DND-41 (cell line): ENCODE measurements at regions not wholly inside any gene's neighbourhood (a gene's known extent, or its start where the extent isn't known, plus 50 kb on each side); places are given as distances from the start of the nearest gene placed in this dataset.
"Not testable (repeated sequence)": the region's sequence is repeated elsewhere in the genome, so short reads cannot be mapped to it uniquely, and the experiment has no call there.

Experiments
- EZH2 ChIP-seq: IDR thresholded peaks from 3 replicates; pipeline ENCODE4 v1.6.1; 2012; ENCODE audit warnings: borderline replicate concordance, low read depth, mild to moderate bottlenecking, moderate library complexity, low read length, inconsistent platforms; ENCODE audit not compliant: severe bottlenecking
- TF ChIP-seq, protein P1 (sequence below): IDR thresholded peaks from 2 replicates; pipeline ENCODE4 v1.5.1; 2012; ENCODE audit warnings: borderline replicate concordance, low read length, moderate library complexity, mild to moderate bottlenecking; ENCODE audit not compliant: poor library complexity, severe bottlenecking; ENCODE audit errors: extremely low read depth

GRCh38 chr3:8440142-8440541 is 61.5 kb upstream of the LMCD1 start:
- not testable (repeated sequence) for TF ChIP-seq EZH2
- TF ChIP-seq, protein P1, sequence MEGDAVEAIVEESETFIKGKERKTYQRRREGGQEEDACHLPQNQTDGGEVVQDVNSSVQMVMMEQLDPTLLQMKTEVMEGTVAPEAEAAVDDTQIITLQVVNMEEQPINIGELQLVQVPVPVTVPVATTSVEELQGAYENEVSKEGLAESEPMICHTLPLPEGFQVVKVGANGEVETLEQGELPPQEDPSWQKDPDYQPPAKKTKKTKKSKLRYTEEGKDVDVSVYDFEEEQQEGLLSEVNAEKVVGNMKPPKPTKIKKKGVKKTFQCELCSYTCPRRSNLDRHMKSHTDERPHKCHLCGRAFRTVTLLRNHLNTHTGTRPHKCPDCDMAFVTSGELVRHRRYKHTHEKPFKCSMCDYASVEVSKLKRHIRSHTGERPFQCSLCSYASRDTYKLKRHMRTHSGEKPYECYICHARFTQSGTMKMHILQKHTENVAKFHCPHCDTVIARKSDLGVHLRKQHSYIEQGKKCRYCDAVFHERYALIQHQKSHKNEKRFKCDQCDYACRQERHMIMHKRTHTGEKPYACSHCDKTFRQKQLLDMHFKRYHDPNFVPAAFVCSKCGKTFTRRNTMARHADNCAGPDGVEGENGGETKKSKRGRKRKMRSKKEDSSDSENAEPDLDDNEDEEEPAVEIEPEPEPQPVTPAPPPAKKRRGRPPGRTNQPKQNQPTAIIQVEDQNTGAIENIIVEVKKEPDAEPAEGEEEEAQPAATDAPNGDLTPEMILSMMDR: not testable (repeated sequence)
